ENCODE measurements at regions not wholly inside any gene's neighbourhood (a gene's known extent, or its start where the extent isn't known, plus 50 kb on each side); places are given as distances from the start of the nearest gene placed in this dataset.

- no peaks in the 10 kb centered on the region for H3K36me3 ChIP-seq (ENCODE audit: control insufficient read depth, insufficient read depth, low read length)
- no peak for DNase-seq (ENCODE audit: low read depth)
- H3K4me3 ChIP-seq (ENCODE audit: low read depth, low read length) = no peak overlapping the region
- H3K27me3 ChIP-seq (ENCODE audit: control insufficient read depth, insufficient read depth, low read length) = no peaks in the 10 kb centered on the region
- no peak for TF ChIP-seq CTCF (IDR thresholded peaks at IDR 0.05; ENCODE audit: insufficient read depth, low read length, poor library complexity, severe bottlenecking)
Observed at GRCh38 chr5:106759152-106759551, 911.6 kb downstream of the EFNA5 start.

GRCh38 chr5:106757672-106758071 is 913.1 kb downstream of the EFNA5 start:
- DNase-seq (ENCODE audit: low read depth) = no peak
- no peaks in the 10 kb centered on the region for H3K27me3 ChIP-seq (ENCODE audit: control insufficient read depth, insufficient read depth, low read length)
- H3K4me3 ChIP-seq (ENCODE audit: low read depth, low read length) = no peak overlapping the region
- no peak for TF ChIP-seq CTCF (IDR thresholded peaks at IDR 0.05; ENCODE audit: insufficient read depth, low read length, poor library complexity, severe bottlenecking)
- H3K36me3 ChIP-seq (ENCODE audit: control insufficient read depth, insufficient read depth, low read length) = no peaks in the 10 kb centered on the region

GRCh38 chr5:106755789-106756188 is 914.9 kb downstream of the EFNA5 start:
- no peaks in the 10 kb centered on the region for H3K36me3 ChIP-seq (ENCODE audit: control insufficient read depth, insufficient read depth, low read length)
- TF ChIP-seq CTCF (IDR thresholded peaks at IDR 0.05; ENCODE audit: insufficient read depth, low read length, poor library complexity, severe bottlenecking) = no peak
- no peak overlapping the region for H3K4me3 ChIP-seq (ENCODE audit: low read depth, low read length)
- DNase-seq (ENCODE audit: low read depth) = no peak
- H3K27me3 ChIP-seq (ENCODE audit: control insufficient read depth, insufficient read depth, low read length) = no peaks in the 10 kb centered on the region

- Histone ChIP-seq H3K27me3 (ENCODE audit: control insufficient read depth, insufficient read depth, low read length) (no peaks in the 10 kb centered on the region), H3K36me3 (ENCODE audit: control insufficient read depth, insufficient read depth, low read length) (no peaks in the 10 kb centered on the region), H3K4me3 (ENCODE audit: low read depth, low read length) (no peak overlapping the region)
- DNase-seq (ENCODE audit: low read depth) = no peak
- TF ChIP-seq CTCF (IDR thresholded peaks at IDR 0.05; ENCODE audit: insufficient read depth, low read length, poor library complexity, severe bottlenecking) = no peak
Observed at GRCh38 chr5:106755066-106755465, 915.7 kb downstream of the EFNA5 start.

- no peak for DNase-seq (ENCODE audit: low read depth)
- no peaks in the 10 kb centered on the region for H3K36me3 ChIP-seq (ENCODE audit: control insufficient read depth, insufficient read depth, low read length)
- H3K4me3 ChIP-seq (ENCODE audit: low read depth, low read length) = no peak overlapping the region
- no peaks in the 10 kb centered on the region for H3K27me3 ChIP-seq (ENCODE audit: control insufficient read depth, insufficient read depth, low read length)
- TF ChIP-seq CTCF (IDR thresholded peaks at IDR 0.05; ENCODE audit: insufficient read depth, low read length, poor library complexity, severe bottlenecking) = no peak
Observed at GRCh38 chr5:106749826-106750225, 920.9 kb downstream of the EFNA5 start.

GRCh38 chr5:106739127-106739526 is 931.6 kb downstream of the EFNA5 start:
- Histone ChIP-seq H3K36me3 (ENCODE audit: control insufficient read depth, insufficient read depth, low read length) (no peaks in the 10 kb centered on the region), H3K4me3 (ENCODE audit: low read depth, low read length) (no peak overlapping the region), H3K27me3 (ENCODE audit: control insufficient read depth, insufficient read depth, low read length) (no peaks in the 10 kb centered on the region)
- DNase-seq (ENCODE audit: low read depth) = no peak
- TF ChIP-seq CTCF (IDR thresholded peaks at IDR 0.05; ENCODE audit: insufficient read depth, low read length, poor library complexity, severe bottlenecking) = no peak
